IMR-90 (cell line): ENCODE measurements at regions not wholly inside any gene's neighbourhood (a gene's known extent, or its start where the extent isn't known, plus 50 kb on each side); places are given as distances from the start of the nearest gene placed in this dataset.

ENCODE experiments used
- ATAC-seq: fragments of 200-7000 bp; cut with Tn5 transposase; 2 replicates; pipeline ENCODE4 v1.9.1; 2020; ENCODE audit warnings: low read depth, mild to moderate bottlenecking, moderate library complexity
- BruUV-seq: library from RNA; stranded (reverse); fragments of 400-500 nt; replicated peaks from 2 replicates; lab custom pipeline; 2021; lab: Mats Ljungman, UMichigan
- CTCF ChIA-PET: fragments of 300-600 bp; formaldehyde crosslinking; extraction: SDS; loops from one replicate; lab custom pipeline; 2021; ENCODE audit warnings: antibody characterized with exemption; lab: Yijun Ruan, JAX
- POLR2A ChIA-PET: fragments of 300-600 bp; sonication (Branson Sonifier 250); formaldehyde crosslinking; loops from one replicate; lab custom pipeline; 2022; ENCODE audit warnings: antibody characterized with exemption; ENCODE audit not compliant: unreplicated experiment; lab: Charles Lee
- DNase-seq: peaks from one replicate; pipeline ENCODE4 v3.0.0; 2013
- H2AFZ ChIP-seq: replicated peaks from 2 replicates; pipeline ENCODE3; 2013; ENCODE audit warnings: low read length, mild to moderate bottlenecking; ENCODE audit not compliant: poor library complexity
- H2AK5ac ChIP-seq: 2 replicates; pipeline ENCODE4 v1.6.1; 2013; ENCODE audit warnings: low read depth, low read length, inconsistent platforms
- H2AK9ac ChIP-seq: replicated peaks from 2 replicates; pipeline ENCODE3; 2013; ENCODE audit warnings: mild to moderate bottlenecking, low read depth, low read length, moderate library complexity; ENCODE audit not compliant: poor library complexity
- H2BK120ac ChIP-seq: 2 replicates; pipeline ENCODE4 v1.6.1; 2013; ENCODE audit warnings: low read depth, low read length, inconsistent platforms
- H2BK15ac ChIP-seq: 3 replicates; pipeline ENCODE4 v1.6.1; 2013; ENCODE audit warnings: low read depth, low read length, inconsistent platforms
- H2BK20ac ChIP-seq: 2 replicates; pipeline ENCODE4 v1.6.1; 2013; ENCODE audit warnings: low read depth, mild to moderate bottlenecking, inconsistent platforms, low read length, moderate library complexity
- H2BK5ac ChIP-seq: 2 replicates; pipeline ENCODE4 v1.6.1; 2013; ENCODE audit warnings: mild to moderate bottlenecking, low read depth, low read length, inconsistent platforms; ENCODE audit not compliant: poor library complexity, severe bottlenecking
- H3K14ac ChIP-seq: replicated peaks from 2 replicates; pipeline ENCODE4 v1.6.1; 2013; ENCODE audit warnings: low read depth, low read length, inconsistent platforms
- H3K18ac ChIP-seq: 2 replicates; pipeline ENCODE4 v1.6.1; 2013; ENCODE audit warnings: low read depth, low read length, control low read depth
- H3K23ac ChIP-seq: 2 replicates; pipeline ENCODE4 v1.6.1; 2013; ENCODE audit warnings: low read depth, low read length, inconsistent platforms
- H3K27ac ChIP-seq: 2 replicates; pipeline ENCODE4 v1.5.1; 2013; ENCODE audit warnings: mild to moderate bottlenecking, control low read depth, low read length; ENCODE audit not compliant: insufficient read depth
- H3K27me3 ChIP-seq: 2 replicates; pipeline ENCODE4 v1.6.1; 2013; ENCODE audit warnings: low read length; ENCODE audit not compliant: control insufficient read depth, insufficient read depth
- H3K36me3 ChIP-seq: 2 replicates; pipeline ENCODE4 v1.6.1; 2013; ENCODE audit warnings: low read length, mixed read lengths; ENCODE audit not compliant: control insufficient read depth, insufficient read depth
- H3K4ac ChIP-seq: 2 replicates; pipeline ENCODE4 v1.6.1; 2013; ENCODE audit warnings: low read depth, low read length, inconsistent platforms
- H3K4me1 ChIP-seq: 2 replicates; pipeline ENCODE4 v1.6.1; 2013; ENCODE audit warnings: low read length, mixed read lengths; ENCODE audit not compliant: control insufficient read depth, insufficient read depth
- H3K4me2 ChIP-seq: 2 replicates; pipeline ENCODE4 v1.6.1; 2013; ENCODE audit warnings: low read depth, mild to moderate bottlenecking, control low read depth, low read length, moderate library complexity
- H3K4me3 ChIP-seq: 2 replicates; pipeline ENCODE4 v1.5.1; 2013; ENCODE audit warnings: low read depth, mild to moderate bottlenecking, control low read depth, low read length, moderate library complexity; ENCODE audit not compliant: insufficient read depth
- H3K56ac ChIP-seq: 2 replicates; pipeline ENCODE4 v1.6.1; 2013; ENCODE audit warnings: low read length, inconsistent platforms; ENCODE audit not compliant: insufficient read depth; ENCODE audit errors: extremely low read depth
- H3K79me1 ChIP-seq, 2 experiments: 2 replicates each; pipeline ENCODE4 v1.6.1; 2013; ENCODE audit warnings: low read length in 2 of 2, inconsistent platforms in 1 of 2, low read depth in 1 of 2
- H3K9ac ChIP-seq: 2 replicates; pipeline ENCODE4 v1.6.1; 2013; ENCODE audit warnings: low read depth, low read length, control low read depth
- H3K9me1 ChIP-seq: 2 replicates; pipeline ENCODE4 v1.6.1; 2013; ENCODE audit warnings: low read length, inconsistent platforms; ENCODE audit not compliant: insufficient read depth
- H3K9me3 ChIP-seq: 2 replicates; pipeline ENCODE4 v1.6.1; 2013; ENCODE audit warnings: low read length; ENCODE audit not compliant: control insufficient read depth, insufficient read depth
- H4K20me1 ChIP-seq: 2 replicates; pipeline ENCODE4 v1.6.1; 2013; ENCODE audit warnings: low read length, inconsistent platforms; ENCODE audit not compliant: insufficient read depth
- H4K5ac ChIP-seq: 2 replicates; pipeline ENCODE4 v1.6.1; 2013; ENCODE audit warnings: mild to moderate bottlenecking, low read depth, low read length, control low read depth
- H4K8ac ChIP-seq, 2 experiments: 2 replicates each; pipeline ENCODE4 v1.6.1; 2013; ENCODE audit warnings: low read depth in 2 of 2, low read length in 2 of 2, control low read depth in 1 of 2, inconsistent platforms in 1 of 2
- H4K91ac ChIP-seq: 2 replicates; pipeline ENCODE4 v1.6.1; 2013; ENCODE audit warnings: low read depth, low read length, inconsistent platforms; ENCODE audit not compliant: insufficient read depth
- BHLHE40 ChIP-seq: fragments of 150-350 bp; IDR thresholded peaks from 2 replicates; pipeline ENCODE4 v1.6.1; 2016; ENCODE audit warnings: mild to moderate bottlenecking, low read depth, low read length
- CEBPB ChIP-seq: IDR thresholded peaks from 2 replicates; pipeline ENCODE4 v1.6.1; 2012; ENCODE audit warnings: low read depth, low read length, improper control_type of control experiment
- CHD1 ChIP-seq: IDR thresholded peaks from 2 replicates; pipeline ENCODE4 v1.6.1; 2012; ENCODE audit warnings: low read depth, low read length, improper control_type of control experiment
- FOS ChIP-seq: fragments of 150-350 bp; IDR thresholded peaks from 2 replicates; pipeline ENCODE4 v1.6.1; 2016; ENCODE audit warnings: low read depth, low read length
- MAFK ChIP-seq: IDR thresholded peaks from 2 replicates; pipeline ENCODE4 v1.6.1; 2012; ENCODE audit warnings: low read depth, low read length, improper control_type of control experiment
- MAZ ChIP-seq: IDR thresholded peaks from 2 replicates; pipeline ENCODE4 v1.6.1; 2012; ENCODE audit warnings: low read depth, mild to moderate bottlenecking, low read length, improper control_type of control experiment, moderate library complexity, borderline replicate concordance
- MXI1 ChIP-seq: IDR thresholded peaks from 2 replicates; pipeline ENCODE4 v1.6.1; 2012; ENCODE audit warnings: low read depth, mild to moderate bottlenecking, low read length, moderate library complexity, borderline replicate concordance
- NFE2L2 ChIP-seq: fragments of 150-350 bp; IDR thresholded peaks from 2 replicates; pipeline ENCODE4 v1.6.1; 2016; ENCODE audit warnings: low read depth, mild to moderate bottlenecking, low read length
- POLR2A ChIP-seq: IDR thresholded peaks from 2 replicates; pipeline ENCODE4 v1.6.1; 2012; ENCODE audit warnings: mild to moderate bottlenecking, low read depth, low read length
- RAD21 ChIP-seq: IDR thresholded peaks from 2 replicates; pipeline ENCODE4 v1.6.1; 2012; ENCODE audit warnings: low read length, improper control_type of control experiment
- SMC3 ChIP-seq: fragments of 150-350 bp; IDR thresholded peaks from 2 replicates; pipeline ENCODE4 v1.6.1; 2016; ENCODE audit warnings: low read depth, mild to moderate bottlenecking, antibody characterized with exemption, low read length, moderate library complexity
- WGBS, 2 experiments: methylation state at CpG; one replicate each; pipeline versions ENCODE4 v1.1.5 to v1.1.7; 2013; ENCODE audit warnings: missing lambda C conversion rate in 2 of 2; ENCODE audit not compliant: insufficient read length in 1 of 2; ENCODE audit errors: extremely low coverage in 2 of 2; 5-methylcytosine and 5-hydroxymethylcytosine counted together
- dilution Hi-C: fragments of 300-500 bp; cut with HindIII; formaldehyde crosslinking; loops from one replicate; pipeline ENCODE4 v1.14.3; 2018; ENCODE audit warnings: low sequenced_read_pairs; ENCODE audit not compliant: unreplicated experiment
- in situ Hi-C: fragments of 300-500 bp; cut with MboI; formaldehyde crosslinking; loops from 3 replicates; pipeline ENCODE4 v1.14.3; 2019; ENCODE audit warnings: low sequenced_read_pairs, inconsistent platforms, mixed read lengths
- intact Hi-C: fragments of 100-400 bp; cut with micrococcal nuclease; formaldehyde crosslinking; loops from 2 replicates; pipeline ENCODE4 v1.10.0; 2022
- TF ChIP-seq, protein P1 (sequence below): fragments of 150-350 bp; IDR thresholded peaks from 2 replicates; pipeline ENCODE4 v1.6.1; 2017; ENCODE audit warnings: mild to moderate bottlenecking, antibody characterized with exemption, low read length, low read depth
- TF ChIP-seq, protein P2 (sequence below): fragments of 150-350 bp; IDR thresholded peaks from 2 replicates; pipeline ENCODE4 v1.6.1; 2016; ENCODE audit warnings: low read depth, mild to moderate bottlenecking, low read length, moderate library complexity, borderline replicate concordance
- TF ChIP-seq, protein P3 (sequence below): conservative IDR thresholded peaks from 2 replicates; pipeline ENCODE4 v1.5.1; 2012; ENCODE audit warnings: mild to moderate bottlenecking, low read depth, low read length, improper control_type of control experiment

DNA sequence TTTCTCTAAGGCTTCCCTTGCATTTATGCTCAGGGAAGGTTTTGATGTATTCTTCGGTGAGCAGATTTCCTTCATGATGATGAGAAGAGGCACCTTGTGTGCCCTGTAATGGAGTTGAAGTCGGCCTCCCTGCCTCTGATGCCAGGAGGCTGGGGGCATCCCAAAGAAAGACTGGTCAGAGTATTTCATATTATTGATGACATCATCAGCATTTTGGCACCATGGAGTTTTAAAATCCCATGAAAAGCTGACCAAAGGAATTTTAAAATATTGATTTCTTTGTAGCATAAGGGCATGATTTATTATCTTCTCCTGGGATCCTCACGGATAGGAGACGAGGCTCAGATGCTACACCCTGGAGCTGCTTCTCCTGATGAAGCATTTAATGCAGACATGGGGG, 231.2 kb upstream of the IRX1 start:
- Histone ChIP-seq H4K91ac (no peak overlapping the region), H3K4me3 (no peak overlapping the region), H4K8ac (no peak overlapping the region), H2AK9ac (no peak overlapping the region), H2BK120ac (no peak overlapping the region), H3K27ac (no peak overlapping the region), H3K18ac (no peak overlapping the region), H3K9ac (no peak overlapping the region), H4K20me1 (no peaks in the 10 kb centered on the region), H2BK5ac (no peak overlapping the region), H3K4me2 (no peak overlapping the region), H2BK15ac (no peak overlapping the region), H2BK20ac (no peak overlapping the region), H3K4me1 (no peaks in the 10 kb centered on the region), H3K27me3 (no peaks in the 10 kb centered on the region), H3K79me1 (no peaks in the 10 kb centered on the region), H4K5ac (no peak overlapping the region), H3K4ac (no peak overlapping the region), H3K9me1 (no peaks in the 10 kb centered on the region), H3K56ac (no peak overlapping the region), H3K36me3 (no peaks in the 10 kb centered on the region), H2AFZ (no peak overlapping the region), H3K9me3 (peaks cover 32% of the 10 kb centered on the region), H3K23ac (no peak overlapping the region), H3K14ac (no peak overlapping the region), H2AK5ac (no peak overlapping the region)
- TF ChIP-seq MXI1 = no peak
- TF ChIP-seq FOS = no peak
- TF ChIP-seq RAD21 = no peak
- TF ChIP-seq, protein P1, sequence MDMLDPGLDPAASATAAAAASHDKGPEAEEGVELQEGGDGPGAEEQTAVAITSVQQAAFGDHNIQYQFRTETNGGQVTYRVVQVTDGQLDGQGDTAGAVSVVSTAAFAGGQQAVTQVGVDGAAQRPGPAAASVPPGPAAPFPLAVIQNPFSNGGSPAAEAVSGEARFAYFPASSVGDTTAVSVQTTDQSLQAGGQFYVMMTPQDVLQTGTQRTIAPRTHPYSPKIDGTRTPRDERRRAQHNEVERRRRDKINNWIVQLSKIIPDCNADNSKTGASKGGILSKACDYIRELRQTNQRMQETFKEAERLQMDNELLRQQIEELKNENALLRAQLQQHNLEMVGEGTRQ = no peak
- TF ChIP-seq SMC3 = no peak
- no peak for TF ChIP-seq MAFK
- TF ChIP-seq CEBPB = no peak
- TF ChIP-seq, protein P2, sequence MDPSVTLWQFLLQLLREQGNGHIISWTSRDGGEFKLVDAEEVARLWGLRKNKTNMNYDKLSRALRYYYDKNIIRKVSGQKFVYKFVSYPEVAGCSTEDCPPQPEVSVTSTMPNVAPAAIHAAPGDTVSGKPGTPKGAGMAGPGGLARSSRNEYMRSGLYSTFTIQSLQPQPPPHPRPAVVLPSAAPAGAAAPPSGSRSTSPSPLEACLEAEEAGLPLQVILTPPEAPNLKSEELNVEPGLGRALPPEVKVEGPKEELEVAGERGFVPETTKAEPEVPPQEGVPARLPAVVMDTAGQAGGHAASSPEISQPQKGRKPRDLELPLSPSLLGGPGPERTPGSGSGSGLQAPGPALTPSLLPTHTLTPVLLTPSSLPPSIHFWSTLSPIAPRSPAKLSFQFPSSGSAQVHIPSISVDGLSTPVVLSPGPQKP = no peak
- TF ChIP-seq MAZ = no peak
- no peak for TF ChIP-seq NFE2L2
- no peak for TF ChIP-seq CHD1
- TF ChIP-seq POLR2A = no peak
- TF ChIP-seq, protein P3, sequence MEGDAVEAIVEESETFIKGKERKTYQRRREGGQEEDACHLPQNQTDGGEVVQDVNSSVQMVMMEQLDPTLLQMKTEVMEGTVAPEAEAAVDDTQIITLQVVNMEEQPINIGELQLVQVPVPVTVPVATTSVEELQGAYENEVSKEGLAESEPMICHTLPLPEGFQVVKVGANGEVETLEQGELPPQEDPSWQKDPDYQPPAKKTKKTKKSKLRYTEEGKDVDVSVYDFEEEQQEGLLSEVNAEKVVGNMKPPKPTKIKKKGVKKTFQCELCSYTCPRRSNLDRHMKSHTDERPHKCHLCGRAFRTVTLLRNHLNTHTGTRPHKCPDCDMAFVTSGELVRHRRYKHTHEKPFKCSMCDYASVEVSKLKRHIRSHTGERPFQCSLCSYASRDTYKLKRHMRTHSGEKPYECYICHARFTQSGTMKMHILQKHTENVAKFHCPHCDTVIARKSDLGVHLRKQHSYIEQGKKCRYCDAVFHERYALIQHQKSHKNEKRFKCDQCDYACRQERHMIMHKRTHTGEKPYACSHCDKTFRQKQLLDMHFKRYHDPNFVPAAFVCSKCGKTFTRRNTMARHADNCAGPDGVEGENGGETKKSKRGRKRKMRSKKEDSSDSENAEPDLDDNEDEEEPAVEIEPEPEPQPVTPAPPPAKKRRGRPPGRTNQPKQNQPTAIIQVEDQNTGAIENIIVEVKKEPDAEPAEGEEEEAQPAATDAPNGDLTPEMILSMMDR = no peak
- no peak for TF ChIP-seq BHLHE40
- POLR2A ChIA-PET = no interaction called here
- dilution Hi-C loops (no loop called here), in situ Hi-C loops (no loop called here), intact Hi-C loops (no loop called here)
- ATAC-seq (no peak), DNase-seq (no peak)
- CTCF ChIA-PET = no interaction called here
- WGBS, 2 experiments = no CpG with 5 or more reads among the region's 4 CpGs
- no TSS peak for BruUV-seq
